Activated naive CD4-positive, alpha-beta T cell treated with Interleukin-2 at 50 U/mL for 16 hours (primary cell): ENCODE measurements at regions not wholly inside any gene's neighbourhood (a gene's known extent, or its start where the extent isn't known, plus 50 kb on each side); places are given as distances from the start of the nearest gene placed in this dataset.
A peak's percentile ranks its signal among the peaks of the same experiment; 100 is the strongest.

Source experiments
- DNase-seq: peaks from one replicate; pipeline ENCODE4 v3.0.0-alpha.2; 2020

DNA sequence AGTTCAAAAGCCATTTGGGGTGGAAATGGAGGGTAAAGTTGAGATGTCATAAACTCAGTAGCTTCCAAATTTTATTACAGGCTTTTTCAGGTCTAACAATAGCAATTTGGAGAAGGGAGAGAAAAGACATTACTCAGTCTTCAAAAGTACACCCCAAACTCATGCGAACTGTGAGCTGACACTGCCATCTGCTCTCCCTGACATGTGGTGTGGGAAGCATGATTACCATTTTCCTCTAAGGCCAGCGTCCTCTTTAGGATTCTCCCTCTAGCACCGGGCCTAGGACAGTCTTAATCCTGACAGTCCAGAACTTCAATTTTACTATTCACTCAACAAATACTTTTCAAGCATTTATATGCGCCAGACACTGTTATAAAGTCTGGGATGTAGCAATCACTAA is 536.0 kb upstream of the JARID2 start:
- no peak for DNase-seq

DNA sequence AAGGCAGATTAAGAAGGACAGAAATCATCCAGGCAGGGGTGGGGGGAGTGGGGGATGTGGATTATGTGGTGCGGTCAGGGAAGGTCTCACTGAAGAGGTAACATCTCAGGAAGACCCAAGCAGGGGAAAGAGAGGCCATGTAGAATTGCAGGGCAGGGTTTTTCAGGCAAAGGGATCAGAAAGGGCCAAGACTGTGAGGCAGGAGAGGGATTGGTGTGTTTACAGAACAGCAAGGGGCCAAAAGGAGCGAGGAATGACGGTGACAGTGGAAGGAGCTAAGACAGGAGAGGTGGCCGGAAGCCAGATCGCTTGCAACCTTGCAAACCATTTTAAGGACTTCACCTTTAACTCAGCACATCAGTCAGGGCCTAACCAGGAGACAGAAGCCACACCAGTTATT is 535.4 kb upstream of the JARID2 start:
- no peak for DNase-seq

DNA sequence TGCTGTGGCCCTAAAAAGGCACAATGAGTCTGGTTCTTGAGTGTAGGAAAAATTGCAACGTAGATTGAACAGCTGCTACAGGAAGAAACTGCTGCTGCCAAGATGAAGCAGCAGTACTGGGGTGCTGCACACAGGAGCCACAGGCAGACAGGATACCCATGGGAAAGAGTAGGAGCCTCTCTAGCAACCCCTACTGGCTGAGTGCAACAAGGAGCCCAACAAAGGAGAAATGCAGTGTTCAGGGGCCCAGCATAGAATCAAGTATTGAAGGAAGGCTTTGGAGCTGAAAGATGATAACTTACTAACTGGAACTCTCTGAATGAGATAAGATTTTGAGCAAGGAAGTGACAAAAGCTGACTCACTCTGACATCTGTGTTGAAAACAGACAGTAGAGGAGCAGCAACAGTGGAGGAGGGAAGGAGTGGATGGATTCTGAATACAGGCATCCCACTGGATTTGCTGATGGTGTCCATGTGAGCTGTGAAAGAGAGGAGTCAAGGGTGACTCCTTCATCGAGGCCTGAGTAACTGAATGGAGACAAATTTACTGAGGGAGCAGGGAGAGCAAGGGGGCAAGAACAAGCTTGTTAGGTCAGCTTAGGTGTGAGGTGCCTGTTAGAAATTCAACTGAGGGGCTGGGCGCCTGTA is 534.7 kb upstream of the JARID2 start:
- peak; percentile 58 for DNase-seq

DNA sequence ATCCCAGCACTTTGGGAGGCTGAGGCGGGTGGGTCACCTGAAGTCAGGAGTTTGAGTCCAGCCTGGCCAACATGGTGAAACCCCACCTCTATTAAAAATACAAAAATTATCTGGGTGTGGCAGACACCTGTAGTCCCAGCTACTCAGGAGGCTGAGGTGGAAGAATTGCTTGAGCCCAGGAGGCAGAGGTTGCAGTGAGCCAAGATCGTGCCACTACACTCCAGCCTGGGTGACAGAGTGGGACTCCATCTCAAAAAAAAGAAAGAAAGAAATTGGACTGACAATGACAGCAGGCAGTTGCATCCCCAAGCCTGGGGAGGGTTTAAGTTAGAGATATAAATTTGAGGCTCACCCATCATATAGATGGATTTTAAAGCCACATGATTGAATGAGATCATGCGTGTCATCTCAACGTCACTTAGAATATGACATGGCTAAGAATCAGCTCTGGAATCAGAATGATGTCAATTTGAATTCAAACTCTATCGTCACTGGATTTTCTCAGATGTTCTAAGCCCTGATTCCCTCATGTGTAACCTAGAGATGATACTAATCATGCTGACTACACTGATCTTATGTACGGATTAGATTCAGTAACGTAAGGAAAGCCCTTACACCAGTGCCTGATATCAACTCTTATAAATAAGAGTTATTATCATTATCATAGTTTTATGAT is 534.0 kb upstream of the JARID2 start:
- DNase-seq = no peak

DNA sequence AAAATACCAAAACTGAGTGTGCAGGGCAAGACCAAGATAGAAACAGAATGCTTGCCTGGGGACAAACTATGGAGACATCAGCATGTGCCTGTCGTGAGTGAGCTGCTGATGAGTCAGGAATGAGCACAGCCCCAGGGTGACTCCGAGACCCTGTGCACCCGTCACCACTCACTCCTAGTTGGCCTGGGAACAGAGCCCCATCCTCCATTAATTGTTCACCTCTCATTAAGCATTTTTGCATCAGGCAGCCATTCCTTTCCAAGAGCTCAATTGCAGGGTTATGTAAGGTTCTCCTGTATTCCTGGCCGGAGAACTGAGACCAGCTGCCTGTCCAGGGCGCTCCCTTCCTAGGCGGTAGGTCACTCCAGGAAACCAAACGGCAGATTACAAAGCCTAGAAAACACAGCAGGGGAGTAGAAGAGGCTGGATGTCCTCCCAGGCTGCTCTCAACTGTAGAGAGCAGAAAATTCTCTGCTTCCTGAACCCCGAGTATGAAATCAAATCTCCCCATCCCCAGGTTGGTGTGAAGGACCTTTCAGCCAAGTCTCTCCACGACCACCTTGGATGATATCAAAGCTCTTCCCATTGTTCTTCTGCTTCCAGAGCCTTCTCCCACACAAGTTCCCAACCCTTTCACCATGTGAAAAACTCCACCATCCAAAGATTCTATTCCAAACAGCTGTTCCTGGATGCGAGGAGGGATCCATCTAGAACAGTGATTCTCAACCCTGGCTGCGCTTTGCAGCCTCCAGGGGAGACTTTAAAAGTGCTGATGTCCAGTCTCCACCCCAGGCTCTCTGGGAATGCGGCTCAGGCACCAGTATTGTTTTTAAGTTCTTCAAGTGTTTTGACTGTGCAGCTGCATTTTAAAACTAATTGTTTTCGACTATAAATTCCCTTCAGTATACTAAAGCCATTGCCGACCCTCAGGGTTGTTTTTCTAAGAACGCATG is 532.6 kb upstream of the JARID2 start:
- DNase-seq = no peak

DNA sequence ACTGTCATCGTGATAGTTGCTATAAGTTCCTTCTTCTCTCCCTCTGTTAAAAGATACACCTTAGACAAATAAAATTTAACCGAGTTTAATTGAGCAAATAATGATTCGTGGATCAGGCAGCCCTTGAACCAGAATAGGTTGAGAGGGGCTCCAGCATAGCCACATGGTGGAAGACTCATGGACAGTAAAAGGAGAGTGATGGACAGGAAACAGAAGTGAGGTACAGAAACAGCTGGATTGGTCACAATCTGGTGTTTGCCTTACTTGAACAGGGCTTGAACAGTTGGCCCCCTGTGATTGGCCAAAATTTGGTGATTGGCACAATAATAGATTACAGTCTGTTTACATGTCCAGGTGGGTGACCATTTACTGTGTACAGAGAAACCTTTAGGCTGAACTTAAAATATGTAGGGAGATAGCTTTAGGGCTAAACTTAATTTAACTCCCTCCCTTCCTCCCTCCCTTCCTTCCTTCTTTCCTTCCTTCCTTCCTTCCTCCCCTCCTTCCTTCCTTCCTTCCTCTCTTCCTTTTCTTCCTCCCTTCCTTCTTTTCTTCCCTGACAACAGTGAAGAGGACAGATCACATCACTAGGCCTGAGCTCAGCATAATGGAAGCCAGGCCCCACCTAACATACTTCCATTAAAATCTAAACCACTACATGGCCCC is 531.8 kb upstream of the JARID2 start:
- no peak for DNase-seq

DNA sequence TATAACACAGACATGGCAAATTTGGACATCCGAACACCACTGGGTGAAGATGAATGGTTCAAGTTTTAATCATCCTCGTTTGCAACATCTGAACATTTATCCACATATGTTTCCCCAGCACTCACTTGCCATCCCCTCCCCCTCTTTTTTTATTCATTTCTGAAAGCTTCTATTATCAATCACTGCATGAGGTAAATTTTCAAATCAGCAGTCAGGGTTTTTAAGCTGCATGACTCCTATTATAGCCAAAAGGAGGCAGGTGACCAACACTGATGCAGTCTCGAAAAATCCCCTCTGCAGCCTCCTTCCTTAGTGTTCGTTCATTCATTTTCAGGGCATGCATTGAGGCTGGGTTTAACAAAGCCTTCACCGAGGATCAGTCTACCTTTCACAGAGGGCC is 530.8 kb upstream of the JARID2 start:
- no peak for DNase-seq

DNA sequence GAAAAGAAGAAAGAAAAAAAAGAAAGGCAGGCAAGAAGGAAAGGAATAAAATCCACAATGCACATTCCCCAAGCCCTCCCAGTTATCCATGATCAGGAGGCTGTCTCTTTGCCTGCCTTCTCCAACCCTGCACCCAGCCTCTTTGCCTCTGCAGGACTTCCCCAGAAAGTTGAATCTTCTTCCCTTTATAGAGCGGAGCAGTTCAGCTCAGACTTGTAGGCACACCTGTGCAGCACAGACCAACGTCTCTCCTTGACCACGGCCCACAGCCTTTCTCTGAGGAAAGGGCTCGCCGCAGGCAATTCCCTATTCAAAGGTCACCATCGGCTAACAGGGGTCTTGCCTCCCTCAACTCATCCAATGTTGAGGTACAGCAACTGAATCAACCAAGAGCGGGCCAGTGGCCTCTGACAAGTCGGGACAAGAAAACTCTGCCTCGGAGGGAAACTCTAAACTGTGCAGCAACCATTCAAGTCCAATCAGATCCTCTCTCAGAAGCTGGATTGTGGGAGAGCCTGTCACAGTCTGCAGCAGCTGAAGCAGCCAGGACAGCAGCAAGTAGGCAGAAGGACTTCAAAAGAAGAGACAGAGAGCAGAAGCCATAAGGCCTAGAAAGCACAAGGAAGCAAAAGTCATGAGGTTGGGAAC is 529.2 kb upstream of the JARID2 start:
- DNase-seq = no peak

DNA sequence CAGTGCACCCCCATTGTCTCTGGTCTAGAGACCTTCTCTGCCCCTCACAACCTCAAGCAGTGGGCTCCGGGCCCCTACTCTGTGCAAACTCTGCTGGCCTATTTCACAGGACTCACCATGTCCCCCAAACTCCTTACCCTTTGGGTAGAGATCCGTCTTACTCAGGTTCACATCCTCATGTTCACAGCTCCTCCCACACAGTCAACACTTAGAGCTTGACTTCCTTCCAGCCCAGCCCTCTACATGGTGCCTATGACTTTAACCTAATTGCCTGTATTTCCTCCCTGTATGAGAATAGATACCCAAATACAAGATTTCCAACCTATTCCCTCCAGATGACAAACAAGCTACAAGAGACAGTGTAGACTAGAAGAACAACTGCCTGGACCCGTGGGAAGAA is 528.6 kb upstream of the JARID2 start:
- no peak for DNase-seq

DNA sequence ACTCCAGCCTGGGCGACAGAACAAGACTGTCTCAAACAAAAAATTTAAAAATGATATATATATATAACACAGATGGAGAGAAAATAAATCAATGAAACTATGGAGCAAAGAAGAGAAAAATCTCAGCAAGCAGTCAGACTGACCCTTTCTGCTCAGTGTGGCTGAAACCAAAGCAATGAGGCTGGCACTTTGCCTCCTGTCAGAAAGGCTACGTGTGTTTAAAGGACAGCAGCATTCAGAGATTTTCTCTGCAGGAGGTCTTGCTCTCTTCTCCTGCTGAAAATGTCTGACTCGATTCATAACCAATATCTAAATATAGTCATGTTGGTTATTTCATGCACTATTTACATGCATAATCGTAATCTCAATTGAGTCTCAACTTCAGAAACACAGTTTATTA is 527.0 kb upstream of the JARID2 start:
- no peak for DNase-seq

DNA sequence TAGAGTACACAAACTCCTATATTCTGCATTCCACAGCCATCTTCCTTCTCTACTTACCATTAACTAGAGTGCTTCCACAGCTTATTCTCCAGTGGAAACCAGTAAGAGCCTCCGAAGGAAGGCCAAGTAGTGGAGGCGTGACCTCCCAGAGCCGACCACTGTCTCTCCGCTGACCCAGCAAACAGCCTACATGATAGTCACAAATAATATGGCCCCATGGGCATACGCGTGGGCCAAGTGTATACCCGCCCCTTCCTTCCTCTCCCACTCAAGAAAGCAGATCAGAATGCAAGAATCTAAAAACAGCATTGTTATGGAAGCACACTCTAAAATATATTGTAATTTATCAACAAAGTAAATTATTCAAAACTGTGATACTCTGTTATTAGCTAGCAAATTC is 526.6 kb upstream of the JARID2 start:
- no peak for DNase-seq

DNA sequence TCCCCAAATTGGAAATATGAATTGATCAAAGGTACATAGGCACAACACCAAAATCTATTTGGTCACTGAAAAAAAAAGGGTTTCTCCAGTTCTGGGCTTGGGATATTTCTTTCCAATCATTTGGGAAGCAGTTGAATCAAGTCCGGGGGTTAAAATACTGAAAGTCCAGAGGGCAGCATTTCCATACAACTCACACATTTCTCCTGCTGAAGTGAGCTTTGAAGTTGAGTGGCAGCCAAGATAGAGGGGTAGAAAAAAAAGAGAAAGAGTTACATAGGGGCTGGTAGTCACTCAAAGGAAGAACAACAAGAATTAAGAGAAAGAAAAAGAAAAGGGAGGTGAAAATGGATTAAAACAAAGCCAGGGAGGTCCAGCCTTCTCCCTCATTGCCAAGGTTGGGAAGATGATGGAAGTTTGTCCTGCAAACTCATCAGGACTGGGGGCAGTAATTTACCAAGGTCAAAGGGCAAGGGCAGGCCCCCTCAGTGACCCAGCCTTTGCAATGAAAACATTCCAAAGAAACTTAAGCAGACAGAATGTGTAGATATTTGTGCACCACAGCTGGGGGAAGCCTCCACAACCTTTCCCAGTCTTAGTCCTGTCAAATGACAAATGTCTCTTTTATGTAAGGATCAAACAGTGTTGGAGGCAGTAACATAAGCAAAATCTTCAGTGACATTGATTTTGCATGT is 525.3 kb upstream of the JARID2 start:
- DNase-seq = no peak

DNA sequence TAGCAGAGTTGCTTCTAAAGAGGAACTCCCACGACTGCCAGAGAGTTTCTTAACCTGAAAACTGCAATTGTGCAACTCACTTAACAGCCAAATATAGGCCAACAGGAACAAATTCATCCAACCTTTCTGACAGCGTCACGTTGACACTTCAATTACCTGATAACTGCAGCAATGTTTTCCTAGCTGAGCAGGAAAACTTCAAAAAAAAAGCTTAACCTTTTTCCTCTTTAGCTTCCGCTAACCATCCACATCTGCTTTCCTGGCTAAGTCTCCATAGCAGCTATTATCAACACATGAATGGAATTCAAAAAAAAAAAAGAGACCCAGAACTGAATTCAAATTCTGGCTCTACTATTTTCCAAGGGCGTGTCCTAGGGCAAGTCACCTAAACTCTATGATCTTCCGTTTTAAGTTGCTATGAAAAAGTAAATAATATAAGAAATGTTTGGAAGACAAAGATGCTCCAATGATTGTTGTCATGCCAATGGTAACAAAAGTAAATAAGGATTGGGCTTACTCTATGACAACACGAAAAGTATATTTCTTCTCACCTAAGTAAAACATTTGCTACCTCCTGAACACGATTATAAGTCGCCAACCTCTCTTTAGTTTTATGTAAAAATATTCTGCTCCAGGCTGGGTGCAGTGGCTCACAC is 524.6 kb upstream of the JARID2 start:
- DNase-seq = no peak

DNA sequence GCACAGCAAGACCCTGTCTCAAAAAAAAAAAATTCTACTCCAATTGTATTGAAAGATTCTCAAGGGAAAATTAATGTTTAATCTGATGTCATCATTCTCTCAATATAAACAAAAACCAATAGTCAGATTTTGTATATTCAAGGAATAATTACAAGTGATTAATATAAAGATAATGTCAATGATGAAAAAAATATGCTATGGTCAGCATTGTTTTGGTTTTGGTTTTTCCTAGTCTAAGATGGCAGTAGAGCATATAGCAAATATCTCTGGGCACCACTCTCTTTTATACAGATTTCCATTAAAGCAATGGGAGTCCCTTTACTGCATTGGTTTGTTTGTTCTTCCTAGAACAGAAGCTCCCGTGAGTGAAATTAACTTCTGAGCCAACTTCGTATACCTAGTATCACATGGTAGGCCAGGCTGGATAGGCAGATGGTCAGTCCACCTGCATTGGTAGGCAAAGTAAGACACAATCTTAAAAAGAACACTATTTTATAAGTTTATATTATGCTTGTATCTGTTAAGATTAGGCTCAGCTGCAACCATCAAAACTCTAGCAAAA is 523.8 kb upstream of the JARID2 start:
- DNase-seq = no peak

DNA sequence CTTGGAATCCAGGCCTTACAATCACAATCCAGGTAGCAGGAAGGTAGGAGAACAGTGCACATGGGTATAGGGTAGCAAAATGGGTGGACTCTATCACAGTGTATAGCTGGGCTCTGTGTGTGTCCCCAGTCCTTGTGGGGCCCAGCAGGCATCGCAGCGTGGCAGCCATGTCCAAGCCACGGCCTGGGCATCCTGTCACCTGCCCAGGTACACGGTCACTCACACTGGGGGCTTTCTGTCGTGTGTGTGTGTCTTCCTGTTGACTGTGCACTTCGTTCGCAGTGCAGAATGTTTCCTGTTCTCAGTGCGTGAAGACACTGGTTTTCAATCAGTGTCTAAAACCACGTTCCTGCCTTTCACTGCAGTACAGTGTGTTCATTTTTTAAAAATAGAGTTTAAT is 523.2 kb upstream of the JARID2 start:
- no peak for DNase-seq

DNA sequence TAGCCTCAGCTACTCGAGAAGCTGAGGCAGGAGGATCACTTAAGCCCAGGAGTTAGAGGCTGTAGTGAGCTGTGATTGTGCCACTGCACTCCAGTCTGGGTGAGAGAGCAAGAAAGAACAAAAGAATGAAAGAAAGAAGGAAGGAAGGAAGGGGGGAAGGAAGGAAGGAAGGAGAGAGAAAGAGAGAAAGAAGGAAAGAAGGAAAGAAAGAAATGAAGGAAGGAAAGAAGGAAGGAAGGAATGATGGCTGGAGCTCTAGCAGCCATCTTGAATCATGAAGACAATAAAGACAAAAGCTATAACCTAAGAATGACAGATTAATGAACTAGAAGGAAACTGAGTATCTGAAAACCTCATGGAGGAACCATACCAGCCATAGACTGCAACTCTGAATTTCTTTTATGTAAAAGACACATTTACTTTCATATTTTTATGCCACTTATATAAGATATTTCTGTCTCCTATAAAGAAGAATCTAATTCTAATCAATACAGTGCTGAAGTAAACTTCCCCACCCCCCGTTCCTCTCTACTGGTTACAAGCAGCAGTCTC is 522.3 kb upstream of the JARID2 start:
- no peak for DNase-seq

DNA sequence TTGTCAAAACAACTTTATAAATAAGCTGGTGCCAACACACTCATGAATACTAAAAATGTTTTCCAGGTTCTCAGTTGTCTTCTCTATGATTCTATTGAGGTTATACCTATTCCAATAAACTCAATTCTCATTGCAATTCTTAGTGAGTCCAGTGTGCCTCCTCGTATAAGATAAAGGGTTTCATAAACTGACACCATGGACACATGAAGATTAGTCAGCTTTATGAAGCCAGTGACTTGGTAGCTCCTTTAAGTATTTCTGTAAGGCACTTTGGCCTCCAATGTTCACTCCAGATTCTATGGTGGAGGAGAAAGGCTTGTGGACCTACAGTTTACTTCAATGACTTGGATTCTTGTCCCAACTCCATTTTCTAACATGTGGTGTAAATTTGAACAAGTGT is 521.3 kb upstream of the JARID2 start:
- no peak for DNase-seq

DNA sequence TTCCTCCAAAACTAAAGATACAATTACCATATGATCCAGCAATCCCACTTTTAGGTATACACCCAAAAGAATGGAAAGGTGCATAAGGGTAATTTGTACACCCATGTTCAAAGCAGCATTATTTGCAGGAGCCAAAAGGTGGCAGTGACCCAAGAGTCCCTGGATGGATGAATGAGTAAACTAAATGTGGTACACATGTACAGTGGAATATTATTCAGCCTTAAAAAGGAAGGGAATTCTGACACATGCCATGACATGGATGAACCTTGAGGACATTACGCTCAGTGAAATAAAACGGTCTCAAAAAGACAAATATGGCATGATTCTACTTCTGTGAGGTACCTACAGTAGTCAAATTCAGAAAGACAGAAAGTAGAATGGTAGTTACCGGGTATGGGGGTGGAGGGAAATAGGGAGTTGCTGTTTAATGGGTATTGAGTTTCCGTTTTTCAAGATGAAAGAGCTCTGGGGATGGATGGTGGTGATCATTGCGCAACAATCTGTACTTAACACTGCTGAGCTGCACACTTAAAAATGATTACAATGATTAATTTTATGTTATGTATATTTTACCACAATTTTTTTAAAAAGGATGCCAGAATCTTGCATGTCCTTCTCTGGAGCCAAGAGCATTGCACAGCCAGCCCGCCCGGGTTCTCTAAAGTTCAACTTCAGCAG is 518.9 kb upstream of the JARID2 start:
- DNase-seq = no peak

DNA sequence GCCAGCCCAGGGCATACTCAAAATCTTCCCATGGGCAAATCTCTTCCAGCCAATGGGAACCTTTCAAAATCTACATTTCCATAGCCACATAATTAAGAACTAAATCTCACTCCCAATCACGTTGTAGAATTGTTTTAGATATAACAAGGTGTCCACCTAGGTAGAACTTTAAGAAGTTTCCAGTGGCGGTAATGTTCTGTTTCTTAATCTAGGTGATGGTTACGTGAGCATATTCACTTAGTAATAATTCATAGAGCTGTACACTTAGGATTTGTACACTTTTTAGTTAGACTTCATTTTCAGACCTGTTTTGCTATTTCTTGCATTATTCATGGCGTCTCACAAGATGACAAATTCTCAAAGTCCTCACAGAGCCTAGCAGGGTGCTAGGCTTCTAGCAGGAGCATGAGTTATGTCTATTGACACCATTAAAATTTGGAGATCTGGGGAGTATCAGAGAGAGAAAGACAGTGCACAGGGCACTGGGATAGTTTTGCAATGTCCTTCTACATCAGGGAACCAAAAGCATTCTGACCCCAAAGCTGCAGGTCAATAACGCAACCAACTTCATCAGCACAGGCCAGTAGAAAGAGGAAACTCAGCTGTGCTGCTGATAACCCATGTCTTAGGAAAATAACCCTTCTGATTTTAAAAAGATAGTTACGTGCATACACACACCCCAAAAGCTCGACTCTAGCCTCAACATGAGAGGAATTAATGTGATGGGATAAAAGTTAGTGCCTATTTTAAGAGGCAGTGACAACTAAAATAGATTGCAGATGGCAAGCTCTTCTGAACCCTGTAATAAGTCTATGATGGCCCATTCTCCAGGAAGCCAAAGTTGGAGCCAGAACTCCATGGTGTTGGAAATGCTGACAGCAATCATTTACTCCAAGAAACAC is 518.1 kb upstream of the JARID2 start:
- no peak for DNase-seq
